ENCODE measurements at regions not wholly inside any gene's neighbourhood (a gene's known extent, or its start where the extent isn't known, plus 50 kb on each side); places are given as distances from the start of the nearest gene placed in this dataset.

DNA sequence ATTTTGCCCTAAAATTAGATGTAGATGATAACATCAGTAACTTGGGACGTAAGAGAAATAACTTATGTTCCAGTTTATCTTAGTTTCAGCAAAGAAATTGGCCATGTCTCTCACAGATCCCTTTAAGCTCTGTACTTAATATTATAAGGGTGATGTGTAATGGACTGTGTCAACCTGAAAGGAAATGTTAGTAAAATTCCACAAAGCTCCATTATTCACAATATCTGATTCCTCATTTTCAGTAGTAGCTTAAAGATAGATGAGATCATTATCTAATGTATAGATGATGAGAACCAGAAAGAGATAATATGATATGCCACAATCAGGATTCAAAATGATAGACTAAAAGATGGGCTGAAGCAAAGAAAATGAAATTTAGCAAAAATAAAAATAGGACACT, 316.8 kb upstream of the CHRM2 start:
- FAIRE-seq: no peak
- Mint-ChIP-seq H3K27me3 (ENCODE audit: low read depth, unreplicated experiment) (no peaks in the 10 kb centered on the region), H3K4me1 (ENCODE audit: low read depth, unreplicated experiment) (peaks cover 4% of the 10 kb centered on the region), H3K4me3 (ENCODE audit: unreplicated experiment) (no peak overlapping the region), H3K9me3 (ENCODE audit: unreplicated experiment) (no peaks in the 10 kb centered on the region), H3K36me3 (ENCODE audit: low read depth, unreplicated experiment) (no peaks in the 10 kb centered on the region), H3K27ac (ENCODE audit: unreplicated experiment) (no peak overlapping the region)
- no peak for DNase-seq (ENCODE audit: low read depth)
- no peak overlapping the region for H3K27ac ChIP-seq (ENCODE audit: low read depth, low read length)
- no peak overlapping the region for H2AFZ ChIP-seq (ENCODE audit: low read depth, low read length)
- no peak overlapping the region for H3K4me3 ChIP-seq (ENCODE audit: insufficient read depth, low read depth, low read length)
- H3K4me2 ChIP-seq (ENCODE audit: low read length): no peak overlapping the region
- no peaks in the 10 kb centered on the region for H4K20me1 ChIP-seq (ENCODE audit: insufficient read depth, low read length)
- H3K79me2 ChIP-seq (ENCODE audit: insufficient read depth, low read length): no peaks in the 10 kb centered on the region
- H3K9me3 ChIP-seq (ENCODE audit: insufficient read depth, low read depth, low read length): no peaks in the 10 kb centered on the region
- H3K27me3 ChIP-seq (ENCODE audit: insufficient read depth, low read length): no peaks in the 10 kb centered on the region
- no peak overlapping the region for H3K9ac ChIP-seq (ENCODE audit: low read length)
- H3K4me1 ChIP-seq (ENCODE audit: insufficient read depth, low read length): no peaks in the 10 kb centered on the region
- no peaks in the 10 kb centered on the region for H3K36me3 ChIP-seq (ENCODE audit: insufficient read depth, low read length)
- TF ChIP-seq EZH2 (IDR thresholded peaks at IDR 0.05; ENCODE audit: insufficient read depth, low read length): no peak
- TF ChIP-seq, protein P1, sequence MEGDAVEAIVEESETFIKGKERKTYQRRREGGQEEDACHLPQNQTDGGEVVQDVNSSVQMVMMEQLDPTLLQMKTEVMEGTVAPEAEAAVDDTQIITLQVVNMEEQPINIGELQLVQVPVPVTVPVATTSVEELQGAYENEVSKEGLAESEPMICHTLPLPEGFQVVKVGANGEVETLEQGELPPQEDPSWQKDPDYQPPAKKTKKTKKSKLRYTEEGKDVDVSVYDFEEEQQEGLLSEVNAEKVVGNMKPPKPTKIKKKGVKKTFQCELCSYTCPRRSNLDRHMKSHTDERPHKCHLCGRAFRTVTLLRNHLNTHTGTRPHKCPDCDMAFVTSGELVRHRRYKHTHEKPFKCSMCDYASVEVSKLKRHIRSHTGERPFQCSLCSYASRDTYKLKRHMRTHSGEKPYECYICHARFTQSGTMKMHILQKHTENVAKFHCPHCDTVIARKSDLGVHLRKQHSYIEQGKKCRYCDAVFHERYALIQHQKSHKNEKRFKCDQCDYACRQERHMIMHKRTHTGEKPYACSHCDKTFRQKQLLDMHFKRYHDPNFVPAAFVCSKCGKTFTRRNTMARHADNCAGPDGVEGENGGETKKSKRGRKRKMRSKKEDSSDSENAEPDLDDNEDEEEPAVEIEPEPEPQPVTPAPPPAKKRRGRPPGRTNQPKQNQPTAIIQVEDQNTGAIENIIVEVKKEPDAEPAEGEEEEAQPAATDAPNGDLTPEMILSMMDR (IDR thresholded peaks at IDR 0.05; ENCODE audit: insufficient read depth, low read depth, low read length): no peak

DNA sequence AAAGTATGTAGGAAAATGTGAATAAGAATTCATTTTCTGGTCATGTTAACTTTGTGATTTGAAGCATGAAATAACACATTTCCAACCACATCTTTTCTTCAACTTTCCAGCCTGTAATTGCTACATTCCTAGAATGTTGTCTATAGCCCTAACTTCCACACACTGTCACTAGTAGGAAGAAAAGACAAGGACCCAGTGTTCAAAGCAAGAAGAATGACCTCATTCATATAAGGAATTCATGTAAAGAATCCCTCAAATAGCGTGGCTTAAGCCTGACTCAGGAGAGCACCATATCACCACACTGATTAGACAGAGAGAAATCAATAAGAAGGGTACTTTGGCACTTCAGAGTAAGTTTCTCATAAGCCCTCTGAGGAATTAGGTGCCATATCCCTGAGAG, 318.7 kb upstream of the CHRM2 start:
- Mint-ChIP-seq H3K9me3 (ENCODE audit: unreplicated experiment) (no peaks in the 10 kb centered on the region), H3K4me1 (ENCODE audit: low read depth, unreplicated experiment) (peaks cover 4% of the 10 kb centered on the region), H3K27ac (ENCODE audit: unreplicated experiment) (no peak overlapping the region), H3K36me3 (ENCODE audit: low read depth, unreplicated experiment) (no peaks in the 10 kb centered on the region), H3K27me3 (ENCODE audit: low read depth, unreplicated experiment) (no peaks in the 10 kb centered on the region), H3K4me3 (ENCODE audit: unreplicated experiment) (no peak overlapping the region)
- DNase-seq (ENCODE audit: low read depth) (no peak), FAIRE-seq (no peak)
- Histone ChIP-seq H3K27me3 (ENCODE audit: insufficient read depth, low read length) (no peaks in the 10 kb centered on the region), H3K4me1 (ENCODE audit: insufficient read depth, low read length) (no peaks in the 10 kb centered on the region), H3K9me3 (ENCODE audit: insufficient read depth, low read depth, low read length) (no peaks in the 10 kb centered on the region), H4K20me1 (ENCODE audit: insufficient read depth, low read length) (no peaks in the 10 kb centered on the region), H3K36me3 (ENCODE audit: insufficient read depth, low read length) (no peaks in the 10 kb centered on the region), H3K4me2 (ENCODE audit: low read length) (no peak overlapping the region), H2AFZ (ENCODE audit: low read depth, low read length) (no peak overlapping the region), H3K4me3 (ENCODE audit: insufficient read depth, low read depth, low read length) (no peak overlapping the region), H3K27ac (ENCODE audit: low read depth, low read length) (no peak overlapping the region), H3K9ac (ENCODE audit: low read length) (no peak overlapping the region), H3K79me2 (ENCODE audit: insufficient read depth, low read length) (no peaks in the 10 kb centered on the region)
- TF ChIP-seq EZH2 (IDR thresholded peaks at IDR 0.05; ENCODE audit: insufficient read depth, low read length): no peak
- TF ChIP-seq, protein P1 (IDR thresholded peaks at IDR 0.05; ENCODE audit: insufficient read depth, low read depth, low read length): no peak

DNA sequence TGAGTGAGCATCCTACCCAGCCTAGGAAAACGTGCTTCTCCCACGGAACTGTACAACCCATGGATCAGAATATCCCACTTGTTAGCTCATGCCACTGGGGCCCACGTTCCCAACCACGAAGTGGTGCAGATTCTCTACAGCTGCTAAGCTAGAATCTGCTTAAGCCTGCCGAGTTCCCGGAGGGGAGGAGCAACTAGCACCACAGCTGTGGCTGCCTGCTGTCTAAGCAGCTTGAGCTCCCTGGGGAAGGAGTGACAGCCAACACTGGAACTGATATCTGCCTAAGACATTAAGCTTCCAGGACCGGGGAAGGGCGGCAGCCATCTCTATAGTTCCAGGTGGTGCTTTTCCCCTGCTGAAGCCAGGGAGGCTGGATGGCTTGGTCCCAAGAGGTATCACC, 334.7 kb upstream of the CHRM2 start:
- Histone ChIP-seq H4K20me1 (ENCODE audit: insufficient read depth, low read length) (no peaks in the 10 kb centered on the region), H3K27ac (ENCODE audit: low read depth, low read length) (no peak overlapping the region), H3K4me3 (ENCODE audit: insufficient read depth, low read depth, low read length) (no peak overlapping the region), H3K36me3 (ENCODE audit: insufficient read depth, low read length) (no peaks in the 10 kb centered on the region), H3K9ac (ENCODE audit: low read length) (no peak overlapping the region), H2AFZ (ENCODE audit: low read depth, low read length) (no peak overlapping the region), H3K4me1 (ENCODE audit: insufficient read depth, low read length) (no peaks in the 10 kb centered on the region), H3K4me2 (ENCODE audit: low read length) (no peak overlapping the region), H3K27me3 (ENCODE audit: insufficient read depth, low read length) (no peaks in the 10 kb centered on the region), H3K9me3 (ENCODE audit: insufficient read depth, low read depth, low read length) (no peaks in the 10 kb centered on the region), H3K79me2 (ENCODE audit: insufficient read depth, low read length) (no peaks in the 10 kb centered on the region)
- Mint-ChIP-seq H3K27ac (ENCODE audit: unreplicated experiment) (no peak overlapping the region), H3K9me3 (ENCODE audit: unreplicated experiment) (peaks cover 5% of the 10 kb centered on the region), H3K36me3 (ENCODE audit: low read depth, unreplicated experiment) (no peaks in the 10 kb centered on the region), H3K4me3 (ENCODE audit: unreplicated experiment) (no peak overlapping the region), H3K27me3 (ENCODE audit: low read depth, unreplicated experiment) (no peaks in the 10 kb centered on the region), H3K4me1 (ENCODE audit: low read depth, unreplicated experiment) (peaks cover under 1% of the 10 kb centered on the region)
- TF ChIP-seq, protein P1 (IDR thresholded peaks at IDR 0.05; ENCODE audit: insufficient read depth, low read depth, low read length): no peak
- no peak for TF ChIP-seq EZH2 (IDR thresholded peaks at IDR 0.05; ENCODE audit: insufficient read depth, low read length)
- DNase-seq (ENCODE audit: low read depth): no peak
- FAIRE-seq: no peak
